ENCODE measurements at regions not wholly inside any gene's neighbourhood (a gene's known extent, or its start where the extent isn't known, plus 50 kb on each side); places are given as distances from the start of the nearest gene placed in this dataset.

DNA sequence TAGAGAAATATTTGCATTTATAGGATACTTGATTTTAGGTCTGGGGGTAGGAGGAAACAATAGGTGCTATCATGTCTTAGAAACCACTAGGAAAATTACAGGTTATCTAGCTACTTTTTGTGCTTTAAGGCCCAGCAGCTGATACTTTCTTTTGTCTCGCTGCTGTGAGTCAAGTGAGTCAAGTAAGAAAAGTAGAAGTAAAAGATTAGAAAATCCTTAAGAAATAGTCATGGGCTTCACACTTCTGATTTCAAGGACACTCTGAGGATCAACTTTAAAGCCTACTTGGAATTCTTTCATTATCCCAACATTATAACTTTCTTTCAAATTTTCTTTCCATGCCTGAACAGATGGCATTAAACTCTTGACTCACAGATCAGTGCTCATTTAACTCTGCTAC, 95.2 kb upstream of the RBMS3 start:
- no peak for TF ChIP-seq CTCF (conservative IDR thresholded peaks at IDR 0.05 in 1 of 2, IDR thresholded peaks at IDR 0.05 in 1 of 2; ENCODE audit: low read depth in 1 of 2, low read length in 2 of 2)
- TF ChIP-seq EZH2 (IDR thresholded peaks at IDR 0.05; ENCODE audit: low read length, missing control alignments), result no peak

Data from fibroblast of lung (primary cell).